Endothelial cell of umbilical vein (primary cell): ENCODE measurements at regions not wholly inside any gene's neighbourhood (a gene's known extent, or its start where the extent isn't known, plus 50 kb on each side); places are given as distances from the start of the nearest gene placed in this dataset.

ENCODE experiments used
- BruUV-seq: library from RNA; stranded (reverse); fragments of 400-500 nt; replicated peaks from 2 replicates; lab custom pipeline; 2021; lab: Mats Ljungman, UMichigan
- CTCF ChIA-PET: fragments of 300-600, 350-600 bp; sonication (Branson Sonifier 250); formaldehyde crosslinking; loops from one replicate; lab custom pipeline; 2021; ENCODE audit warnings: antibody characterized with exemption, inconsistent platforms; lab: Charles Lee
- POLR2A ChIA-PET: fragments of 300-600, 350-600 bp; sonication (Branson Sonifier 250); formaldehyde crosslinking; loops from one replicate; lab custom pipeline; 2021; ENCODE audit warnings: antibody characterized with exemption, inconsistent platforms; lab: Charles Lee
- DNase-seq: peaks from one replicate; pipeline ENCODE4 v3.0.0-alpha.2; 2011; ENCODE audit warnings: low read depth, low spot score
- FAIRE-seq: peaks from 2 replicates; lab custom pipeline; 2011; peaks lifted over from hg19 to GRCh38; lab: Jason Lieb, UNC
- H2AFZ ChIP-seq: 2 replicates; pipeline ENCODE4 v1.6.0; 2012; ENCODE audit warnings: low read depth, low read length, control low read depth, inconsistent platforms
- H3K27ac ChIP-seq: 2 replicates; pipeline ENCODE4 v1.5.1; 2011; ENCODE audit warnings: low read depth, mild to moderate bottlenecking, control low read depth, low read length, moderate library complexity; ENCODE audit not compliant: insufficient read depth
- H3K27me3 ChIP-seq, 2 experiments: 2 replicates each; pipeline versions ENCODE4 v1.6.0 to v1.6.1; 2011; ENCODE audit warnings: low read length in 2 of 2, mixed read lengths in 1 of 2; ENCODE audit not compliant: control insufficient read depth in 2 of 2, insufficient read depth in 2 of 2
- H3K36me3 ChIP-seq, 2 experiments: 2 replicates in 1 of 2; 3 replicates in 1 of 2; pipeline ENCODE4 v1.5.1; 2011; ENCODE audit warnings: low read length in 2 of 2, mild to moderate bottlenecking in 1 of 2, moderate library complexity in 1 of 2; ENCODE audit not compliant: control insufficient read depth in 2 of 2, insufficient read depth in 2 of 2; ENCODE audit errors: extremely low read depth in 1 of 2
- H3K4me1 ChIP-seq: 3 replicates; pipeline ENCODE4 v1.5.1; 2011; ENCODE audit warnings: mild to moderate bottlenecking, low read length; ENCODE audit not compliant: control insufficient read depth, insufficient read depth; ENCODE audit errors: extremely low read depth
- H3K4me2 ChIP-seq: 2 replicates; pipeline ENCODE4 v1.6.1; 2011; ENCODE audit warnings: low read length, control low read depth, mixed read lengths; ENCODE audit not compliant: insufficient read depth
- H3K4me3 ChIP-seq, 3 experiments: fragments of 200-600 bp in 1 of 3; sonication (generic), shearing (Covaris generic) in 1 of 3; replicated peaks in 1 of 3; 2 replicates each; pipeline ENCODE4 v1.5.1; 2011 to 2016; ENCODE audit warnings: control low read depth in 3 of 3, low read length in 3 of 3, mild to moderate bottlenecking in 2 of 3, inconsistent platforms in 1 of 3, low read depth in 1 of 3, moderate library complexity in 1 of 3; ENCODE audit not compliant: insufficient read depth in 1 of 3
- H3K79me2 ChIP-seq: 2 replicates; pipeline ENCODE4 v1.6.0; 2012; ENCODE audit warnings: low read length, inconsistent platforms; ENCODE audit not compliant: control insufficient read depth, insufficient read depth
- H3K9ac ChIP-seq: replicated peaks from 2 replicates; pipeline ENCODE3; 2011; ENCODE audit warnings: low read length, control low read depth; ENCODE audit not compliant: insufficient read depth; ENCODE audit errors: extremely low read depth
- H3K9me1 ChIP-seq: replicated peaks from 3 replicates; pipeline ENCODE4 v1.6.0; 2011; ENCODE audit warnings: mild to moderate bottlenecking, low read length; ENCODE audit not compliant: control insufficient read depth, insufficient read depth; ENCODE audit errors: extremely low read depth
- H3K9me3 ChIP-seq: replicated peaks from 2 replicates; pipeline ENCODE4 v1.5.1; 2012; ENCODE audit warnings: low read length, inconsistent platforms; ENCODE audit not compliant: control insufficient read depth, insufficient read depth
- H4K20me1 ChIP-seq: replicated peaks from 2 replicates; pipeline ENCODE3; 2011; ENCODE audit warnings: mild to moderate bottlenecking, low read length; ENCODE audit not compliant: control insufficient read depth, insufficient read depth; ENCODE audit errors: extremely low read depth
- CTCF ChIP-seq, 2 donors: IDR thresholded peaks; 1 replicate in 1 of 2; 2 replicates in 1 of 2; pipeline ENCODE4 v1.5.1; 2011; ENCODE audit warnings: low read length in 2 of 2, mild to moderate bottlenecking in 2 of 2, moderate library complexity in 2 of 2, control low read depth in 1 of 2, inconsistent platforms in 1 of 2, low read depth in 1 of 2; ENCODE audit not compliant: insufficient read depth in 1 of 2; ENCODE audit errors: extremely low read depth in 1 of 2
- EZH2 ChIP-seq: IDR thresholded peaks from 2 replicates; pipeline ENCODE4 v1.6.1; 2012; ENCODE audit warnings: borderline replicate concordance, low read depth, mild to moderate bottlenecking, moderate library complexity, low read length, inconsistent platforms; ENCODE audit not compliant: severe bottlenecking
- FOS ChIP-seq: IDR thresholded peaks from 2 replicates; pipeline ENCODE4 v1.6.1; 2011; ENCODE audit warnings: mild to moderate bottlenecking, low read length, moderate library complexity, borderline replicate concordance; ENCODE audit not compliant: insufficient read depth
- GATA2 ChIP-seq: IDR thresholded peaks from 2 replicates; pipeline ENCODE4 v1.7.0; 2011; ENCODE audit warnings: low read depth, mild to moderate bottlenecking, moderate library complexity, mixed read lengths, low read length; ENCODE audit not compliant: insufficient read length, insufficient read depth
- JUN ChIP-seq: IDR thresholded peaks from 2 replicates; pipeline ENCODE4 v1.6.1; 2011; ENCODE audit warnings: borderline replicate concordance, low read depth; ENCODE audit not compliant: insufficient read length, insufficient read depth
- MAX ChIP-seq: IDR thresholded peaks from 2 replicates; pipeline ENCODE4 v1.6.1; 2011; ENCODE audit not compliant: insufficient read depth, insufficient read length
- MYC ChIP-seq: IDR thresholded peaks from one replicate; pipeline ENCODE4 v1.6.1; 2011; ENCODE audit warnings: mild to moderate bottlenecking, low read depth, low read length
- POLR2A ChIP-seq: IDR thresholded peaks from 2 replicates; pipeline ENCODE4 v1.6.1; 2012; ENCODE audit warnings: low read depth, mild to moderate bottlenecking, control low read depth, low read length
- POLR2AphosphoS5 ChIP-seq: IDR thresholded peaks from 2 replicates; pipeline ENCODE4 v1.6.1; 2012; ENCODE audit warnings: low read depth, mild to moderate bottlenecking, control low read depth, low read length, moderate library complexity; ENCODE audit not compliant: insufficient read depth
- dilution Hi-C: fragments of 300-500 bp; cut with MboI; formaldehyde crosslinking; loops from one replicate; pipeline ENCODE4 v1.15.0; 2019; ENCODE audit warnings: low sequenced_read_pairs; ENCODE audit not compliant: extremely low pct_ligation_motif_present
- intact Hi-C: fragments of 100-400 bp; cut with micrococcal nuclease; formaldehyde crosslinking; loops from one replicate; pipeline ENCODE4 v1.10.0; 2022

- dilution Hi-C loops = no loop called here
- TF ChIP-seq MYC (no peak), POLR2AphosphoS5 (no peak), EZH2 (no peak), FOS (no peak), MAX (no peak), CTCF (IDR thresholded peaks at IDR 0.05; ENCODE audit: extremely low read depth in 1 of 2, insufficient read depth in 1 of 2, low read depth in 1 of 2, low read length in 2 of 2) (no peak), JUN (no peak), GATA2 (no peak), POLR2A (no peak)
- Histone ChIP-seq H3K9ac (no peak overlapping the region), H3K9me3 (no peaks in the 10 kb centered on the region), H3K4me1 (no peaks in the 10 kb centered on the region), H4K20me1 (no peaks in the 10 kb centered on the region), H3K9me1 (no peaks in the 10 kb centered on the region), H3K36me3 (no peaks in the 10 kb centered on the region), H3K27me3 (no peaks in the 10 kb centered on the region), H3K27ac (no peak overlapping the region), H3K4me2 (no peak overlapping the region), H2AFZ (no peak overlapping the region), H3K4me3 (no peak overlapping the region), H3K79me2 (no peaks in the 10 kb centered on the region)
- no peak for DNase-seq
- no peak for FAIRE-seq
- CTCF ChIA-PET = interaction anchor here (0.7 kb wide), 1 partner anchor 38 kb away, joined by 3 read pairs; no protein-coding TSS in a partner anchor
- POLR2A ChIA-PET = no interaction called here
- BruUV-seq = no TSS peak
- intact Hi-C loops = no loop called here
Measured at GRCh38 chr3:29164825-29165224, 116.0 kb upstream of the RBMS3 start.
